HepG2 (cell line): ENCODE measurements at regions not wholly inside any gene's neighbourhood (a gene's known extent, or its start where the extent isn't known, plus 50 kb on each side); places are given as distances from the start of the nearest gene placed in this dataset.

ENCODE experiments used
- CBFB ChIP-seq: sonication (generic); formaldehyde crosslinking; IDR thresholded peaks from 2 replicates; pipeline ENCODE4 v1.4.0; 2020; ENCODE audit warnings: missing genetic modification reagents
- CTCF ChIP-seq: sonication (generic); formaldehyde crosslinking; IDR thresholded peaks from 2 replicates; pipeline ENCODE4 v1.5.0; 2020; ENCODE audit warnings: mild to moderate bottlenecking, missing genetic modification reagents, moderate library complexity
- ETV6 ChIP-seq: sonication (generic); formaldehyde crosslinking; conservative IDR thresholded peaks from 2 replicates; pipeline ENCODE4 v1.4.0; 2020; ENCODE audit warnings: missing genetic modification reagents
- PRPF4 ChIP-seq: fragments of 200-400 bp; formaldehyde crosslinking; IDR thresholded peaks from 2 replicates; pipeline ENCODE4 v1.6.1; 2016; ENCODE audit warnings: low read length, low read depth; ENCODE audit not compliant: poor library complexity, severe bottlenecking
- PTBP1 ChIP-seq: fragments of 200-400 bp; formaldehyde crosslinking; IDR thresholded peaks from 2 replicates; pipeline ENCODE4 v1.6.1; 2018; ENCODE audit warnings: low read length, low read depth; ENCODE audit not compliant: poor library complexity, severe bottlenecking
- SIN3B ChIP-seq: fragments of 150-350 bp; IDR thresholded peaks from 2 replicates; pipeline ENCODE4 v1.6.1; 2014; ENCODE audit warnings: low read length
- TFDP1 ChIP-seq: IDR thresholded peaks from 2 replicates; pipeline ENCODE4 v1.6.1; 2016; ENCODE audit warnings: missing compliant biosample characterization, missing genetic modification reagents, borderline replicate concordance
- ZBTB33 ChIP-seq: sonication (generic); formaldehyde crosslinking; IDR thresholded peaks from 2 replicates; pipeline ENCODE4 v1.4.0; 2020; ENCODE audit warnings: missing genetic modification reagents
- ZNF121 ChIP-seq: sonication (generic); formaldehyde crosslinking; IDR thresholded peaks from 2 replicates; pipeline ENCODE4 v1.5.0; 2020; ENCODE audit warnings: mild to moderate bottlenecking, missing genetic modification reagents
- ZNF232 ChIP-seq: sonication (generic); formaldehyde crosslinking; IDR thresholded peaks from 2 replicates; pipeline ENCODE4 v1.4.0; 2020; ENCODE audit warnings: missing genetic modification reagents, borderline replicate concordance
- ZNF253 ChIP-seq: sonication (generic); formaldehyde crosslinking; IDR thresholded peaks from 2 replicates; pipeline ENCODE4 v1.8.0; 2022; ENCODE audit warnings: mild to moderate bottlenecking, missing genetic modification reagents, borderline replicate concordance
- ZNF484 ChIP-seq: sonication (generic); formaldehyde crosslinking; IDR thresholded peaks from 2 replicates; pipeline ENCODE4 v1.5.1; 2020; ENCODE audit warnings: mild to moderate bottlenecking, low read depth, missing genetic modification reagents, borderline replicate concordance

- no peak for TF ChIP-seq ZNF232
- no peak for TF ChIP-seq ZBTB33 (CRISPR knock-in tag)
- no peak for TF ChIP-seq SIN3B
- no peak for TF ChIP-seq ZNF484
- TF ChIP-seq PRPF4: no peak
- no peak for TF ChIP-seq CBFB (CRISPR knock-in tag)
- TF ChIP-seq CTCF (CRISPR knock-in tag): no peak
- TF ChIP-seq ZNF121: no peak
- TF ChIP-seq PTBP1: no peak
- TF ChIP-seq ZNF253 (CRISPR knock-in tag): no peak
- no peak for TF ChIP-seq TFDP1
- TF ChIP-seq ETV6 (CRISPR knock-in tag): no peak
These were observed 793.9 kb upstream of the PCDH9 start for GRCh38 chr13:68023838-68024581.
